H1 (cell line): ENCODE measurements at regions not wholly inside any gene's neighbourhood (a gene's known extent, or its start where the extent isn't known, plus 50 kb on each side); places are given as distances from the start of the nearest gene placed in this dataset.

Experiments used
- CTCF ChIA-PET: fragments of 300-600 bp; sonication (Branson Sonifier 250); formaldehyde crosslinking; loops from one replicate; lab custom pipeline; 2021; ENCODE audit not compliant: partially characterized antibody; lab: Charles Lee
- POLR2A ChIA-PET: fragments of 300-600 bp; sonication (Branson Sonifier 250); formaldehyde crosslinking; loops from one replicate; lab custom pipeline; 2021; ENCODE audit warnings: inconsistent platforms; ENCODE audit not compliant: partially characterized antibody; lab: Charles Lee
- DNase-seq, 2 experiments: peaks; one replicate each; pipeline versions ENCODE4 v3.0.0 to v3.0.0-alpha.2; 2010 to 2022; ENCODE audit warnings: low spot score in 2 of 2, low read depth in 1 of 2, mixed read lengths in 1 of 2
- FAIRE-seq: peaks from 2 replicates; lab custom pipeline; 2011; peaks lifted over from hg19 to GRCh38; lab: Jason Lieb, UNC
- H2AFZ ChIP-seq: 2 replicates; pipeline ENCODE4 v1.8.1; 2012; ENCODE audit warnings: low read length, inconsistent platforms
- H2AK5ac ChIP-seq: 2 replicates; pipeline ENCODE4 v1.6.1; 2013; ENCODE audit warnings: low read depth, low read length
- H2BK120ac ChIP-seq: replicated peaks from 2 replicates; pipeline ENCODE3; 2013; ENCODE audit warnings: low read depth, low read length, inconsistent platforms
- H2BK12ac ChIP-seq: 2 replicates; pipeline ENCODE4 v1.6.1; 2013; ENCODE audit warnings: low read depth, low read length
- H2BK15ac ChIP-seq: 2 replicates; pipeline ENCODE4 v1.6.1; 2013; ENCODE audit warnings: low read length
- H2BK20ac ChIP-seq: 2 replicates; pipeline ENCODE4 v1.6.1; 2013; ENCODE audit warnings: low read length
- H2BK5ac ChIP-seq: 2 replicates; pipeline ENCODE4 v1.6.1; 2013; ENCODE audit warnings: low read depth, low read length
- H3K14ac ChIP-seq: 2 replicates; pipeline ENCODE4 v1.6.1; 2013; ENCODE audit warnings: inconsistent platforms; ENCODE audit not compliant: insufficient read length
- H3K18ac ChIP-seq: 2 replicates; pipeline ENCODE4 v1.6.1; 2013; ENCODE audit warnings: low read length; ENCODE audit errors: extremely low read depth
- H3K23ac ChIP-seq: 2 replicates; pipeline ENCODE4 v1.6.1; 2013; ENCODE audit warnings: inconsistent platforms; ENCODE audit not compliant: insufficient read length
- H3K23me2 ChIP-seq: 2 replicates; pipeline ENCODE4 v1.6.1; 2013; ENCODE audit warnings: low read depth, low read length
- H3K27ac ChIP-seq: 2 replicates; pipeline ENCODE4 v1.6.1; 2011; ENCODE audit warnings: low read depth, low read length, inconsistent platforms
- H3K27me3 ChIP-seq, 4 experiments: replicated peaks in 1 of 4; 1 replicate in 1 of 4; 2 replicates in 3 of 4; pipeline versions ENCODE4 v1.6.1 to v1.8.1; 2011 to 2013; ENCODE audit warnings: low read length in 3 of 4, mild to moderate bottlenecking in 3 of 4, inconsistent platforms in 2 of 4, mixed read lengths in 2 of 4, moderate library complexity in 1 of 4; ENCODE audit not compliant: control insufficient read depth in 3 of 4, insufficient read depth in 3 of 4; ENCODE audit errors: extremely low read depth in 1 of 4
- H3K36me3 ChIP-seq, 4 experiments: 2 replicates each; pipeline versions ENCODE4 v1.6.1 to v1.8.1; 2011 to 2013; ENCODE audit warnings: mild to moderate bottlenecking in 4 of 4, low read length in 3 of 4, moderate library complexity in 2 of 4, control low read depth in 1 of 4, inconsistent platforms in 1 of 4; ENCODE audit not compliant: insufficient read depth in 4 of 4, control insufficient read depth in 2 of 4
- H3K4ac ChIP-seq: replicated peaks from 2 replicates; pipeline ENCODE3; 2013; ENCODE audit warnings: low read length, low read depth, mixed read lengths, inconsistent platforms; ENCODE audit not compliant: insufficient read length
- H3K4me1 ChIP-seq, 4 experiments: replicated peaks in 1 of 4; 1 replicate in 1 of 4; 2 replicates in 3 of 4; pipeline versions ENCODE4 v1.6.1 to v1.8.1; 2011 to 2013; ENCODE audit warnings: low read length in 3 of 4, inconsistent platforms in 2 of 4, mixed read lengths in 1 of 4; ENCODE audit not compliant: insufficient read depth in 4 of 4, control insufficient read depth in 3 of 4
- H3K4me2 ChIP-seq, 2 experiments: 2 replicates each; pipeline versions ENCODE4 v1.6.1 to v1.8.1; 2011 to 2013; ENCODE audit warnings: low read depth in 2 of 2, low read length in 2 of 2, control low read depth in 1 of 2, inconsistent platforms in 1 of 2, mild to moderate bottlenecking in 1 of 2; ENCODE audit not compliant: insufficient read depth in 1 of 2
- H3K4me3 ChIP-seq, 4 experiments: fragments of 200-600, 300-600 bp in 1 of 4; sonication (generic), shearing (Covaris generic), sonication (Bioruptor Twin) in 1 of 4; 2 replicates each; pipeline versions ENCODE4 v1.5.1 to v1.8.1; 2011 to 2016; ENCODE audit warnings: low read length in 4 of 4, low read depth in 3 of 4, control low read depth in 2 of 4, inconsistent platforms in 2 of 4, mild to moderate bottlenecking in 2 of 4, mixed read lengths in 1 of 4, moderate library complexity in 1 of 4; ENCODE audit not compliant: insufficient read depth in 2 of 4; ENCODE audit errors: extremely low read depth in 1 of 4
- H3K56ac ChIP-seq: replicated peaks from 2 replicates; pipeline ENCODE3; 2013; ENCODE audit warnings: low read depth, mild to moderate bottlenecking, mixed read lengths, low read length, inconsistent platforms; ENCODE audit not compliant: insufficient read length
- H3K79me1 ChIP-seq: 2 replicates; pipeline ENCODE4 v1.6.1; 2013; ENCODE audit warnings: low read depth, low read length, control low read depth
- H3K79me2 ChIP-seq, 2 experiments: 2 replicates each; pipeline versions ENCODE4 v1.6.1 to v1.8.1; 2012 to 2013; ENCODE audit warnings: low read length in 2 of 2, mild to moderate bottlenecking in 2 of 2, inconsistent platforms in 1 of 2; ENCODE audit not compliant: insufficient read depth in 2 of 2, control insufficient read depth in 1 of 2
- H3K9ac ChIP-seq, 4 experiments: replicated peaks in 1 of 4; 1 replicate in 1 of 4; 2 replicates in 3 of 4; pipeline versions ENCODE4 v1.6.1 to v1.8.1; 2011 to 2013; ENCODE audit warnings: low read depth in 3 of 4, low read length in 3 of 4, control low read depth in 2 of 4, mild to moderate bottlenecking in 2 of 4, moderate library complexity in 2 of 4, inconsistent platforms in 1 of 4; ENCODE audit errors: extremely low read depth in 1 of 4
- H3K9me3 ChIP-seq, 2 experiments: 2 replicates each; pipeline versions ENCODE4 v1.6.1 to v1.8.1; 2012 to 2013; ENCODE audit warnings: mild to moderate bottlenecking in 2 of 2, moderate library complexity in 2 of 2, control low read depth in 1 of 2, inconsistent platforms in 1 of 2, low read depth in 1 of 2, low read length in 1 of 2, mixed read lengths in 1 of 2; ENCODE audit not compliant: insufficient read depth in 2 of 2
- H4K20me1 ChIP-seq, 2 experiments: replicated peaks in 1 of 2; 2 replicates each; pipeline versions ENCODE3 to v1.8.1; 2011 to 2013; ENCODE audit warnings: inconsistent platforms in 2 of 2, low read length in 2 of 2, mild to moderate bottlenecking in 1 of 2; ENCODE audit not compliant: insufficient read depth in 2 of 2, control insufficient read depth in 1 of 2
- H4K5ac ChIP-seq: 2 replicates; pipeline ENCODE4 v1.6.1; 2013; ENCODE audit warnings: low read length, low read depth, mixed read lengths, inconsistent platforms; ENCODE audit not compliant: insufficient read length
- H4K8ac ChIP-seq: 2 replicates; pipeline ENCODE4 v1.8.0; 2013; ENCODE audit warnings: mild to moderate bottlenecking, moderate library complexity, low read length, inconsistent platforms; ENCODE audit not compliant: insufficient read depth; ENCODE audit errors: extremely low read depth
- H4K91ac ChIP-seq: replicated peaks from 2 replicates; pipeline ENCODE3; 2013; ENCODE audit warnings: low read length, mixed read lengths, inconsistent platforms; ENCODE audit not compliant: insufficient read length
- ASH2L ChIP-seq: fragments of 200-600, 300-600 bp; sonication (generic); IDR thresholded peaks from one replicate; pipeline ENCODE4 v1.7.1; 2017; ENCODE audit warnings: low read length
- CBX5 ChIP-seq: fragments of 300-800, 300-1000 bp; sonication (generic); IDR thresholded peaks from 2 replicates; pipeline ENCODE4 v1.7.1; 2016; ENCODE audit warnings: antibody characterized with exemption, low read length, low read depth
- GTF2F1 ChIP-seq: IDR thresholded peaks from 2 replicates; pipeline ENCODE4 v1.6.1; 2012; ENCODE audit warnings: low read depth, low read length, improper control_type of control experiment, borderline replicate concordance
- SAP30 ChIP-seq: fragments of 300-600 bp; sonication (generic); IDR thresholded peaks from 2 replicates; pipeline ENCODE4 v1.7.1; 2012; ENCODE audit warnings: low read length, moderate library complexity, mild to moderate bottlenecking, inconsistent platforms; ENCODE audit not compliant: insufficient read depth, insufficient replicate concordance
- SIN3A ChIP-seq, 2 experiments: IDR thresholded peaks in 1 of 2; conservative IDR thresholded peaks in 1 of 2; 2 replicates each; pipeline ENCODE4 v1.6.1; 2011 to 2012; ENCODE audit warnings: low read length in 2 of 2, improper control_type of control experiment in 1 of 2, low read depth in 1 of 2, mild to moderate bottlenecking in 1 of 2
- SIX5 ChIP-seq: IDR thresholded peaks from 2 replicates; pipeline ENCODE4 v1.6.1; 2011; ENCODE audit warnings: mild to moderate bottlenecking, low read depth, low read length
- SUZ12 ChIP-seq: fragments of 200-600 bp; sonication (generic); IDR thresholded peaks from 2 replicates; pipeline ENCODE4 v1.6.1; 2012; ENCODE audit warnings: mild to moderate bottlenecking, inconsistent platforms, low read length, moderate library complexity, mixed read lengths
- TAF1 ChIP-seq: IDR thresholded peaks from 2 replicates; pipeline ENCODE4 v1.6.1; 2011; ENCODE audit warnings: mild to moderate bottlenecking, low read depth, low read length
- TAF7 ChIP-seq: optimal IDR thresholded peaks from 2 replicates; pipeline ENCODE3; 2011; ENCODE audit warnings: low read depth, mild to moderate bottlenecking, inconsistent platforms, low read length, moderate library complexity, borderline replicate concordance
- WGBS, 2 experiments: shearing (Covaris generic) in 1 of 2; methylation state at CpG; one replicate each; pipeline versions ENCODE4 v1.1.6 to v1.1.7; 2013 to 2015; ENCODE audit warnings: low lambda C conversion rate in 2 of 2, mixed read lengths in 2 of 2, inconsistent platforms in 1 of 2, low coverage in 1 of 2, missing lambda C conversion rate in 1 of 2; ENCODE audit not compliant: insufficient replicate concordance in 2 of 2, insufficient coverage in 1 of 2, insufficient read length in 1 of 2; ENCODE audit errors: extremely low coverage in 1 of 2, missing lambda C conversion rate in 1 of 2; 5-methylcytosine and 5-hydroxymethylcytosine counted together
- TF ChIP-seq, protein P1 (sequence below): IDR thresholded peaks from 2 replicates; pipeline ENCODE4 v1.6.1; 2011; ENCODE audit warnings: low read length, improper control_type of control experiment
- TF ChIP-seq, protein P2 (sequence below): IDR thresholded peaks from 2 replicates; pipeline ENCODE4 v1.6.1; 2012; ENCODE audit warnings: low read length, inconsistent platforms

GRCh38 chr6:163942790-163943189 is 528.3 kb downstream of the QKI start:
- CTCF ChIA-PET = interaction anchor here (0.5 to 1.1 kb wide), 5 partner anchors 14 to 985 kb away, joined by 3 to 5 read pairs (median 3); no protein-coding TSS in a partner anchor
- Histone ChIP-seq H3K9ac (no peak overlapping the region), H4K91ac (peak overlapping the region; percentile 58), H3K4ac (no peak overlapping the region), H3K4me1 (peaks cover 10 to 33% (median 28%) of the 10 kb centered on the region in 4 experiments), H4K8ac (no peak overlapping the region; the same call in 1 of the 2 replicates), H2BK15ac (no peak overlapping the region), H2AFZ (no peak overlapping the region), H3K23ac (no peak overlapping the region), H3K9me3 (no peaks in the 10 kb centered on the region; a peak in 1 of 4 replicates), H3K23me2 (0 out of 2 replicates have a peak, but pooled peaks cover 2% of the 10 kb centered on the region), H3K4me2 (peak overlapping the region in 1 of 2 experiments; percentile 88; a peak in 2 of 4 replicates), H3K18ac (no peak overlapping the region), H2BK12ac (no peak overlapping the region), H4K20me1 (no peaks in the 10 kb centered on the region), H3K36me3 (no peaks in the 10 kb centered on the region), H2BK20ac (no peak overlapping the region), H2AK5ac (no peak overlapping the region), H3K79me1 (no peaks in the 10 kb centered on the region), H2BK120ac (no peak overlapping the region), H4K5ac (no peak overlapping the region), H3K27me3 (no peaks in the 10 kb centered on the region; a peak in 1 of 7 replicates), H3K27ac (no peak overlapping the region), H3K14ac (no peak overlapping the region), H3K56ac (no peak overlapping the region), H2BK5ac (no peak overlapping the region; the same call in 1 of the 2 replicates), H3K79me2 (no peaks in the 10 kb centered on the region), H3K4me3 (peak overlapping the region in 1 of 4 experiments; percentile 56; a peak in 1 of 8 replicates)
- WGBS, 2 experiments = 44% methylated on average over 3 of the region's 3 CpGs; no CpG with 5 or more reads in 1 of the 2 experiments
- FAIRE-seq (no peak), DNase-seq (no peak)
- POLR2A ChIA-PET = no interaction called here
- TF ChIP-seq CBX5 (no peak), SIN3A (conservative IDR thresholded peaks at IDR 0.05 in 1 of 2, IDR thresholded peaks at IDR 0.05 in 1 of 2; ENCODE audit: low read depth in 1 of 2, low read length in 2 of 2) (no peak), TAF1 (no peak), TAF7 (no peak), GTF2F1 (no peak), SIX5 (no peak), ASH2L (no peak), SUZ12 (no peak), SAP30 (no peak)
- TF ChIP-seq, protein P1, sequence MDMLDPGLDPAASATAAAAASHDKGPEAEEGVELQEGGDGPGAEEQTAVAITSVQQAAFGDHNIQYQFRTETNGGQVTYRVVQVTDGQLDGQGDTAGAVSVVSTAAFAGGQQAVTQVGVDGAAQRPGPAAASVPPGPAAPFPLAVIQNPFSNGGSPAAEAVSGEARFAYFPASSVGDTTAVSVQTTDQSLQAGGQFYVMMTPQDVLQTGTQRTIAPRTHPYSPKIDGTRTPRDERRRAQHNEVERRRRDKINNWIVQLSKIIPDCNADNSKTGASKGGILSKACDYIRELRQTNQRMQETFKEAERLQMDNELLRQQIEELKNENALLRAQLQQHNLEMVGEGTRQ = no peak
- TF ChIP-seq, protein P2, sequence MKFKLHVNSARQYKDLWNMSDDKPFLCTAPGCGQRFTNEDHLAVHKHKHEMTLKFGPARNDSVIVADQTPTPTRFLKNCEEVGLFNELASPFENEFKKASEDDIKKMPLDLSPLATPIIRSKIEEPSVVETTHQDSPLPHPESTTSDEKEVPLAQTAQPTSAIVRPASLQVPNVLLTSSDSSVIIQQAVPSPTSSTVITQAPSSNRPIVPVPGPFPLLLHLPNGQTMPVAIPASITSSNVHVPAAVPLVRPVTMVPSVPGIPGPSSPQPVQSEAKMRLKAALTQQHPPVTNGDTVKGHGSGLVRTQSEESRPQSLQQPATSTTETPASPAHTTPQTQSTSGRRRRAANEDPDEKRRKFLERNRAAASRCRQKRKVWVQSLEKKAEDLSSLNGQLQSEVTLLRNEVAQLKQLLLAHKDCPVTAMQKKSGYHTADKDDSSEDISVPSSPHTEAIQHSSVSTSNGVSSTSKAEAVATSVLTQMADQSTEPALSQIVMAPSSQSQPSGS = no peak
